Keratinocyte (primary cell): ENCODE measurements at regions not wholly inside any gene's neighbourhood (a gene's known extent, or its start where the extent isn't known, plus 50 kb on each side); places are given as distances from the start of the nearest gene placed in this dataset.

ENCODE experiments used
- DNase-seq: peaks from one replicate; pipeline ENCODE4 v3.0.0-alpha.2; 2011; ENCODE audit warnings: low read depth, missing footprints, low spot score
- FAIRE-seq: peaks from 2 replicates; lab custom pipeline; 2011; peaks lifted over from hg19 to GRCh38; lab: Jason Lieb, UNC
- H2AFZ ChIP-seq: 2 replicates; pipeline ENCODE4 v1.6.0; 2012; ENCODE audit warnings: low read length, control low read depth, inconsistent platforms; ENCODE audit not compliant: control insufficient read depth
- H3K27ac ChIP-seq: 2 replicates; pipeline ENCODE4 v1.5.1; 2011; ENCODE audit warnings: low read length; ENCODE audit not compliant: control insufficient read depth, insufficient read depth
- H3K27me3 ChIP-seq: 3 replicates; pipeline ENCODE4 v1.6.0; 2011; ENCODE audit warnings: low read length; ENCODE audit not compliant: control insufficient read depth, insufficient read depth; ENCODE audit errors: extremely low read depth
- H3K36me3 ChIP-seq, 2 experiments: 2 replicates in 1 of 2; 3 replicates in 1 of 2; pipeline ENCODE4 v1.5.1; 2011; ENCODE audit warnings: low read length in 2 of 2, mild to moderate bottlenecking in 1 of 2; ENCODE audit not compliant: control insufficient read depth in 2 of 2, insufficient read depth in 2 of 2; ENCODE audit errors: extremely low read depth in 1 of 2
- H3K4me1 ChIP-seq: 3 replicates; pipeline ENCODE4 v1.5.1; 2011; ENCODE audit warnings: low read length; ENCODE audit not compliant: control insufficient read depth, insufficient read depth; ENCODE audit errors: extremely low read depth
- H3K4me2 ChIP-seq: 3 replicates; pipeline ENCODE4 v1.6.0; 2011; ENCODE audit warnings: low read depth, low read length; ENCODE audit not compliant: control insufficient read depth, insufficient read depth; ENCODE audit errors: extremely low read depth
- H3K4me3 ChIP-seq, 3 experiments: fragments of 200-600 bp in 1 of 3; sonication (generic) in 1 of 3; 2 replicates in 2 of 3; 3 replicates in 1 of 3; pipeline ENCODE4 v1.5.1; 2011 to 2016; ENCODE audit warnings: low read length in 3 of 3, mild to moderate bottlenecking in 3 of 3, control low read depth in 2 of 3, inconsistent platforms in 1 of 3, low read depth in 1 of 3, mixed read lengths in 1 of 3, mixed run types in 1 of 3, moderate library complexity in 1 of 3; ENCODE audit not compliant: control insufficient read depth in 2 of 3, insufficient read depth in 2 of 3; ENCODE audit errors: extremely low read depth in 1 of 3
- H3K79me2 ChIP-seq: 2 replicates; pipeline ENCODE4 v1.6.0; 2012; ENCODE audit warnings: low read length; ENCODE audit not compliant: control insufficient read depth, insufficient read depth
- H3K9ac ChIP-seq: 3 replicates; pipeline ENCODE4 v1.6.0; 2011; ENCODE audit warnings: low read length; ENCODE audit not compliant: control insufficient read depth, insufficient read depth; ENCODE audit errors: extremely low read depth
- H3K9me1 ChIP-seq: 3 replicates; pipeline ENCODE4 v1.6.0; 2011; ENCODE audit warnings: low read length; ENCODE audit not compliant: control insufficient read depth, insufficient read depth; ENCODE audit errors: extremely low read depth
- H3K9me3 ChIP-seq: 2 replicates; pipeline ENCODE4 v1.5.1; 2012; ENCODE audit warnings: low read depth, low read length; ENCODE audit not compliant: control insufficient read depth
- H4K20me1 ChIP-seq: 3 replicates; pipeline ENCODE4 v1.6.0; 2011; ENCODE audit warnings: low read length; ENCODE audit not compliant: control insufficient read depth, insufficient read depth; ENCODE audit errors: extremely low read depth
- EZH2 ChIP-seq: IDR thresholded peaks from one replicate; pipeline ENCODE4 v1.6.1; 2012; ENCODE audit warnings: inconsistent platforms, mild to moderate bottlenecking, low read length, moderate library complexity
- dilution Hi-C: fragments of 300-500 bp; cut with MboI; formaldehyde crosslinking; loops from one replicate; pipeline ENCODE4 v1.7.0; 2020; ENCODE audit warnings: low sequenced_read_pairs; ENCODE audit not compliant: extremely low pct_ligation_motif_present
- TF ChIP-seq, protein P1 (sequence below), 3 experiments: IDR thresholded peaks in 1 of 3; conservative IDR thresholded peaks in 1 of 3; optimal IDR thresholded peaks in 1 of 3; 2 replicates in 2 of 3; 3 replicates in 1 of 3; pipeline versions ENCODE3 to v1.5.1; 2011; ENCODE audit warnings: low read length in 3 of 3, mild to moderate bottlenecking in 3 of 3, moderate library complexity in 2 of 3, control low read depth in 1 of 3, inconsistent platforms in 1 of 3; ENCODE audit not compliant: insufficient read depth in 2 of 3; ENCODE audit errors: extremely low read depth in 1 of 3

DNA sequence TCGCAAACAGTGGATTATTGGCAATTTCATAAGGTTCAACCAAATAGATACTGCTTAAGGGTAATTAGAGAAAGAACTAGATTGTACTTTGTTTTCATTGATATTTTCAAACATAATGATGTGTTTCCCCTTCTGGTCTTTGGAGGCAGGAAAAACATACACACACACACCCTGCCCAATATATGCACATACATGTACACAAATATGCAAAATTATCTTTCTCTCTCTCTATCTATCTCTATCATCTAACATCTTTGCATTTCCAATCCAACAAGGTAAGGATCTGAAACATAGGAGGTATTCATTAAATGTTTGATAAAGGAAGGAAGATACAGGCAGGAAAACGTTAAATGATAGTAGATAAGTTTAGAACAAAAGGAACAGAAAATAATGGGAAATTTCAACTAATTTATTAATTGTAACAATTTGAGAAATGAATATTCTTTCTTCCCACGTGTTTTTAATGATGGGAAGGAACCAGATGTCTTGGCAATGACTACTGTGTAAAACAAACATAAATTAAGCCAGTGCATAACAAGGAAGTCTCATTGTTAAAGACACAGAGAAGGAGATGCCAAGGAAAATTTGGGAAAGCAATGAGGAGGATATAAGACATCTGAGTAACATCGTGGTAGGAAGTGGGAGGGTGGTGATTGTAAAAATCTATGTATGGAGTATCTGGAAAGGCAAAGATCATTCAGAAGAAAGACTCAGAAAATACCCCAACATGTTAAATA, 532.1 kb downstream of the GBA3 start:
- Histone ChIP-seq H3K27me3 (no peaks in the 10 kb centered on the region), H3K4me1 (no peaks in the 10 kb centered on the region), H3K4me3 (no peak overlapping the region), H3K9ac (no peak overlapping the region), H4K20me1 (no peaks in the 10 kb centered on the region), H3K79me2 (no peaks in the 10 kb centered on the region), H3K36me3 (no peaks in the 10 kb centered on the region), H3K27ac (no peak overlapping the region), H3K4me2 (no peak overlapping the region), H3K9me3 (no peaks in the 10 kb centered on the region), H2AFZ (no peak overlapping the region), H3K9me1 (no peaks in the 10 kb centered on the region)
- no peak for TF ChIP-seq EZH2
- TF ChIP-seq, protein P1, sequence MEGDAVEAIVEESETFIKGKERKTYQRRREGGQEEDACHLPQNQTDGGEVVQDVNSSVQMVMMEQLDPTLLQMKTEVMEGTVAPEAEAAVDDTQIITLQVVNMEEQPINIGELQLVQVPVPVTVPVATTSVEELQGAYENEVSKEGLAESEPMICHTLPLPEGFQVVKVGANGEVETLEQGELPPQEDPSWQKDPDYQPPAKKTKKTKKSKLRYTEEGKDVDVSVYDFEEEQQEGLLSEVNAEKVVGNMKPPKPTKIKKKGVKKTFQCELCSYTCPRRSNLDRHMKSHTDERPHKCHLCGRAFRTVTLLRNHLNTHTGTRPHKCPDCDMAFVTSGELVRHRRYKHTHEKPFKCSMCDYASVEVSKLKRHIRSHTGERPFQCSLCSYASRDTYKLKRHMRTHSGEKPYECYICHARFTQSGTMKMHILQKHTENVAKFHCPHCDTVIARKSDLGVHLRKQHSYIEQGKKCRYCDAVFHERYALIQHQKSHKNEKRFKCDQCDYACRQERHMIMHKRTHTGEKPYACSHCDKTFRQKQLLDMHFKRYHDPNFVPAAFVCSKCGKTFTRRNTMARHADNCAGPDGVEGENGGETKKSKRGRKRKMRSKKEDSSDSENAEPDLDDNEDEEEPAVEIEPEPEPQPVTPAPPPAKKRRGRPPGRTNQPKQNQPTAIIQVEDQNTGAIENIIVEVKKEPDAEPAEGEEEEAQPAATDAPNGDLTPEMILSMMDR (optimal IDR thresholded peaks at IDR 0.05 in 1 of 3, IDR thresholded peaks at IDR 0.05 in 1 of 3, conservative IDR thresholded peaks at IDR 0.05 in 1 of 3; ENCODE audit: extremely low read depth in 1 of 3, insufficient read depth in 2 of 3, low read length in 3 of 3) = no peak
- no peak for FAIRE-seq
- dilution Hi-C loops = no loop called here
- no peak for DNase-seq

DNA sequence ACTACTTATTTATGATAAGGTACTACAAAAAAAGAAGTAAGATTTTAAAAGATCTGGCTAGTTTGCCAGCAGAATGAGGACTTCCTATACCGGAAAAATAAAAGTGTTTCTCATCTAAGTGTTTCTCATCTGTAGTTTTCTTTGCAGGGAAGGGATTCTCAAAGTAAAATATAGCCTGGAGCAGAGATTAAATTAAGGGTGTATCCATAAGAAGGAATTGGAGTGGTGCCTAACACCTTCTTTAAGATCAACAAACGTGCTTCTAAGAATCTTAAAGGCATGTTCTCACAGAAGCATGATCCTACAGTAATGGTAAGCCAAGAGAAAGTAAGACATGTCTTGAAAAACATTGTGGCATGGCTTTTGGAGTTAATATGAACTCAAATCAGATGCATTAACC, 528.2 kb downstream of the GBA3 start:
- DNase-seq (no peak), FAIRE-seq (no peak)
- Histone ChIP-seq H3K79me2 (no peaks in the 10 kb centered on the region), H3K27me3 (no peaks in the 10 kb centered on the region), H3K9ac (no peak overlapping the region), H3K4me2 (no peak overlapping the region), H3K36me3 (no peaks in the 10 kb centered on the region), H3K9me3 (no peaks in the 10 kb centered on the region), H4K20me1 (no peaks in the 10 kb centered on the region), H3K9me1 (no peaks in the 10 kb centered on the region), H3K27ac (no peak overlapping the region), H3K4me1 (no peaks in the 10 kb centered on the region), H2AFZ (no peak overlapping the region), H3K4me3 (no peak overlapping the region)
- dilution Hi-C loops = no loop called here
- no peak for TF ChIP-seq EZH2
- TF ChIP-seq, protein P1 (optimal IDR thresholded peaks at IDR 0.05 in 1 of 3, IDR thresholded peaks at IDR 0.05 in 1 of 3, conservative IDR thresholded peaks at IDR 0.05 in 1 of 3; ENCODE audit: extremely low read depth in 1 of 3, insufficient read depth in 2 of 3, low read length in 3 of 3) = no peak
